ENCODE measurements at regions not wholly inside any gene's neighbourhood (a gene's known extent, or its start where the extent isn't known, plus 50 kb on each side); places are given as distances from the start of the nearest gene placed in this dataset.

DNA sequence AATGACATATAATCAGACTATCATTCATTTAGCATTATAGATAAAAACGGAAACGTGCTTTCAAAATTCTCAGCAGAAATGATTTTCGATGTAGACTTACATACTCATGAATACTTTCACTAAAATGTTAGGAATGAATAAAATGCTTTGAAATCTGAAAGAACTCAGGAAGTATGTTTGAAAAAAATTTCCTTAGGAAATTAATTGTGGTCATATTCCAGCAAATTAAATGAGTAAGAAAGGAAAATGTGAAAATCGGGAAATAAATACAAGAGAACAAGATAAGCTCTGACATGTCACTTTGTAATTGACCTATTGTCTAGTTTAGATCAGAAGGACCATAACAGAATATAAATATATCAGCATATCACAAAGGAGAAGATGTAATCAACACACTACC lies 981.0 kb upstream of the CDH2 start (continued):
- TF ChIP-seq, protein P1, sequence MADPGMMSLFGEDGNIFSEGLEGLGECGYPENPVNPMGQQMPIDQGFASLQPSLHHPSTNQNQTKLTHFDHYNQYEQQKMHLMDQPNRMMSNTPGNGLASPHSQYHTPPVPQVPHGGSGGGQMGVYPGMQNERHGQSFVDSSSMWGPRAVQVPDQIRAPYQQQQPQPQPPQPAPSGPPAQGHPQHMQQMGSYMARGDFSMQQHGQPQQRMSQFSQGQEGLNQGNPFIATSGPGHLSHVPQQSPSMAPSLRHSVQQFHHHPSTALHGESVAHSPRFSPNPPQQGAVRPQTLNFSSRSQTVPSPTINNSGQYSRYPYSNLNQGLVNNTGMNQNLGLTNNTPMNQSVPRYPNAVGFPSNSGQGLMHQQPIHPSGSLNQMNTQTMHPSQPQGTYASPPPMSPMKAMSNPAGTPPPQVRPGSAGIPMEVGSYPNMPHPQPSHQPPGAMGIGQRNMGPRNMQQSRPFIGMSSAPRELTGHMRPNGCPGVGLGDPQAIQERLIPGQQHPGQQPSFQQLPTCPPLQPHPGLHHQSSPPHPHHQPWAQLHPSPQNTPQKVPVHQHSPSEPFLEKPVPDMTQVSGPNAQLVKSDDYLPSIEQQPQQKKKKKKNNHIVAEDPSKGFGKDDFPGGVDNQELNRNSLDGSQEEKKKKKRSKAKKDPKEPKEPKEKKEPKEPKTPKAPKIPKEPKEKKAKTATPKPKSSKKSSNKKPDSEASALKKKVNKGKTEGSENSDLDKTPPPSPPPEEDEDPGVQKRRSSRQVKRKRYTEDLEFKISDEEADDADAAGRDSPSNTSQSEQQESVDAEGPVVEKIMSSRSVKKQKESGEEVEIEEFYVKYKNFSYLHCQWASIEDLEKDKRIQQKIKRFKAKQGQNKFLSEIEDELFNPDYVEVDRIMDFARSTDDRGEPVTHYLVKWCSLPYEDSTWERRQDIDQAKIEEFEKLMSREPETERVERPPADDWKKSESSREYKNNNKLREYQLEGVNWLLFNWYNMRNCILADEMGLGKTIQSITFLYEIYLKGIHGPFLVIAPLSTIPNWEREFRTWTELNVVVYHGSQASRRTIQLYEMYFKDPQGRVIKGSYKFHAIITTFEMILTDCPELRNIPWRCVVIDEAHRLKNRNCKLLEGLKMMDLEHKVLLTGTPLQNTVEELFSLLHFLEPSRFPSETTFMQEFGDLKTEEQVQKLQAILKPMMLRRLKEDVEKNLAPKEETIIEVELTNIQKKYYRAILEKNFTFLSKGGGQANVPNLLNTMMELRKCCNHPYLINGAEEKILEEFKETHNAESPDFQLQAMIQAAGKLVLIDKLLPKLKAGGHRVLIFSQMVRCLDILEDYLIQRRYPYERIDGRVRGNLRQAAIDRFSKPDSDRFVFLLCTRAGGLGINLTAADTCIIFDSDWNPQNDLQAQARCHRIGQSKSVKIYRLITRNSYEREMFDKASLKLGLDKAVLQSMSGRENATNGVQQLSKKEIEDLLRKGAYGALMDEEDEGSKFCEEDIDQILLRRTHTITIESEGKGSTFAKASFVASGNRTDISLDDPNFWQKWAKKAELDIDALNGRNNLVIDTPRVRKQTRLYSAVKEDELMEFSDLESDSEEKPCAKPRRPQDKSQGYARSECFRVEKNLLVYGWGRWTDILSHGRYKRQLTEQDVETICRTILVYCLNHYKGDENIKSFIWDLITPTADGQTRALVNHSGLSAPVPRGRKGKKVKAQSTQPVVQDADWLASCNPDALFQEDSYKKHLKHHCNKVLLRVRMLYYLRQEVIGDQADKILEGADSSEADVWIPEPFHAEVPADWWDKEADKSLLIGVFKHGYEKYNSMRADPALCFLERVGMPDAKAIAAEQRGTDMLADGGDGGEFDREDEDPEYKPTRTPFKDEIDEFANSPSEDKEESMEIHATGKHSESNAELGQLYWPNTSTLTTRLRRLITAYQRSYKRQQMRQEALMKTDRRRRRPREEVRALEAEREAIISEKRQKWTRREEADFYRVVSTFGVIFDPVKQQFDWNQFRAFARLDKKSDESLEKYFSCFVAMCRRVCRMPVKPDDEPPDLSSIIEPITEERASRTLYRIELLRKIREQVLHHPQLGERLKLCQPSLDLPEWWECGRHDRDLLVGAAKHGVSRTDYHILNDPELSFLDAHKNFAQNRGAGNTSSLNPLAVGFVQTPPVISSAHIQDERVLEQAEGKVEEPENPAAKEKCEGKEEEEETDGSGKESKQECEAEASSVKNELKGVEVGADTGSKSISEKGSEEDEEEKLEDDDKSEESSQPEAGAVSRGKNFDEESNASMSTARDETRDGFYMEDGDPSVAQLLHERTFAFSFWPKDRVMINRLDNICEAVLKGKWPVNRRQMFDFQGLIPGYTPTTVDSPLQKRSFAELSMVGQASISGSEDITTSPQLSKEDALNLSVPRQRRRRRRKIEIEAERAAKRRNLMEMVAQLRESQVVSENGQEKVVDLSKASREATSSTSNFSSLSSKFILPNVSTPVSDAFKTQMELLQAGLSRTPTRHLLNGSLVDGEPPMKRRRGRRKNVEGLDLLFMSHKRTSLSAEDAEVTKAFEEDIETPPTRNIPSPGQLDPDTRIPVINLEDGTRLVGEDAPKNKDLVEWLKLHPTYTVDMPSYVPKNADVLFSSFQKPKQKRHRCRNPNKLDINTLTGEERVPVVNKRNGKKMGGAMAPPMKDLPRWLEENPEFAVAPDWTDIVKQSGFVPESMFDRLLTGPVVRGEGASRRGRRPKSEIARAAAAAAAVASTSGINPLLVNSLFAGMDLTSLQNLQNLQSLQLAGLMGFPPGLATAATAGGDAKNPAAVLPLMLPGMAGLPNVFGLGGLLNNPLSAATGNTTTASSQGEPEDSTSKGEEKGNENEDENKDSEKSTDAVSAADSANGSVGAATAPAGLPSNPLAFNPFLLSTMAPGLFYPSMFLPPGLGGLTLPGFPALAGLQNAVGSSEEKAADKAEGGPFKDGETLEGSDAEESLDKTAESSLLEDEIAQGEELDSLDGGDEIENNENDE (IDR thresholded peaks at IDR 0.05; ENCODE audit: insufficient replicate concordance, low read length): no peak
- TF ChIP-seq CBX5 (IDR thresholded peaks at IDR 0.05; ENCODE audit: low read depth, low read length) (no peak), BRCA1 (IDR thresholded peaks at IDR 0.05; ENCODE audit: low read depth, low read length) (no peak), ATF2 (IDR thresholded peaks at IDR 0.05; ENCODE audit: low read length) (no peak), YY1 (IDR thresholded peaks at IDR 0.05; ENCODE audit: low read depth, low read length) (no peak), TAF1 (IDR thresholded peaks at IDR 0.05; ENCODE audit: low read depth, low read length) (no peak), TCF12 (IDR thresholded peaks at IDR 0.05; ENCODE audit: low read depth, low read length) (no peak)
- TF ChIP-seq, protein P2, sequence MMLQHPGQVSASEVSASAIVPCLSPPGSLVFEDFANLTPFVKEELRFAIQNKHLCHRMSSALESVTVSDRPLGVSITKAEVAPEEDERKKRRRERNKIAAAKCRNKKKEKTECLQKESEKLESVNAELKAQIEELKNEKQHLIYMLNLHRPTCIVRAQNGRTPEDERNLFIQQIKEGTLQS (IDR thresholded peaks at IDR 0.05; ENCODE audit: insufficient read depth, low read depth, low read length): no peak
